Activated CD8-positive, alpha-beta memory T cell treated with anti-CD3 and anti-CD28 coated beads, Interleukin-2, amount 50 U/mL, for 4 hours (primary cell): ENCODE measurements at regions not wholly inside any gene's neighbourhood (a gene's known extent, or its start where the extent isn't known, plus 50 kb on each side); places are given as distances from the start of the nearest gene placed in this dataset.

Source experiments
- DNase-seq: peaks from one replicate; pipeline ENCODE4 v3.0.0-alpha.2; 2020

GRCh38 chr14:65187421-65188049 is 85.2 kb upstream of the MAX start:
- DNase-seq, result no peak

- no peak for DNase-seq
Measured at GRCh38 chr14:65190312-65190711, 88.0 kb upstream of the MAX start.

- no peak for DNase-seq
Measured at GRCh38 chr14:65191716-65192115, 89.4 kb upstream of the MAX start.

GRCh38 chr14:65192686-65193085 is 90.4 kb upstream of the MAX start:
- no peak for DNase-seq

GRCh38 chr14:65193916-65194590 is 91.7 kb upstream of the MAX start:
- DNase-seq, result no peak

- DNase-seq, result no peak
Measured at GRCh38 chr14:65195042-65195719, 92.9 kb upstream of the MAX start.

GRCh38 chr14:65198346-65198745 is 96.0 kb upstream of the MAX start:
- DNase-seq, result no peak

GRCh38 chr14:65200454-65200853 is 98.1 kb upstream of the MAX start:
- no peak for DNase-seq

- no peak for DNase-seq
Measured at GRCh38 chr14:65203574-65203973, 101.3 kb upstream of the MAX start.

GRCh38 chr14:65204056-65204455 is 101.7 kb upstream of the MAX start:
- DNase-seq, result no peak

GRCh38 chr14:65206078-65206447 is 103.7 kb upstream of the MAX start:
- DNase-seq, result no peak

- DNase-seq, result no peak
Measured at GRCh38 chr14:65206448-65207096, 104.3 kb upstream of the MAX start.

- DNase-seq, result no peak
Measured at GRCh38 chr14:65208548-65208947, 106.2 kb upstream of the MAX start.

- DNase-seq, result no peak
Measured at GRCh38 chr14:65210118-65210821, 108.0 kb upstream of the MAX start.

GRCh38 chr14:65210822-65211182 is 108.5 kb upstream of the MAX start:
- DNase-seq, result no peak

GRCh38 chr14:65211341-65211987 is 109.1 kb upstream of the MAX start:
- no peak for DNase-seq

- DNase-seq, result no peak
Measured at GRCh38 chr14:65213316-65213715, 111.0 kb upstream of the MAX start.

- no peak for DNase-seq
Measured at GRCh38 chr14:65214741-65215140, 112.4 kb upstream of the MAX start.

- DNase-seq, result no peak
Measured at GRCh38 chr14:65219353-65219752, 117.0 kb upstream of the MAX start.

GRCh38 chr14:65222440-65222858 is 120.1 kb upstream of the MAX start:
- peak; percentile 55 for DNase-seq

GRCh38 chr14:65223636-65224035 is 121.3 kb upstream of the MAX start:
- no peak for DNase-seq

GRCh38 chr14:65224799-65225198 is 122.5 kb upstream of the MAX start:
- no peak for DNase-seq
